Kidney epithelial cell (primary cell): ENCODE measurements at regions not wholly inside any gene's neighbourhood (a gene's known extent, or its start where the extent isn't known, plus 50 kb on each side); places are given as distances from the start of the nearest gene placed in this dataset.

Experiments used
- DNase-seq: peaks from one replicate; pipeline ENCODE4 v3.0.0-alpha.2; 2010; ENCODE audit warnings: low read depth
- H3K27me3 ChIP-seq: 2 replicates; pipeline ENCODE4 v1.6.0; 2011; ENCODE audit warnings: low read length; ENCODE audit not compliant: control insufficient read depth, insufficient read depth
- H3K36me3 ChIP-seq: 2 replicates; pipeline ENCODE4 v1.5.1; 2011; ENCODE audit warnings: low read length; ENCODE audit not compliant: control insufficient read depth, insufficient read depth
- H3K4me3 ChIP-seq: 2 replicates; pipeline ENCODE4 v1.5.1; 2011; ENCODE audit warnings: low read depth, mild to moderate bottlenecking, control low read depth, low read length
- CTCF ChIP-seq: IDR thresholded peaks from 2 replicates; pipeline ENCODE4 v1.5.1; 2011; ENCODE audit warnings: mild to moderate bottlenecking, moderate library complexity, low read length, control low read depth, inconsistent platforms; ENCODE audit not compliant: insufficient read depth, poor library complexity, severe bottlenecking

- Histone ChIP-seq H3K27me3 (no peaks in the 10 kb centered on the region), H3K4me3 (no peak overlapping the region), H3K36me3 (no peaks in the 10 kb centered on the region)
- no peak for TF ChIP-seq CTCF
- no peak for DNase-seq
Measured at GRCh38 chr7:121793716-121794115, 79.2 kb upstream of the PTPRZ1 start.

GRCh38 chr7:121777672-121778071 is 95.3 kb upstream of the PTPRZ1 start:
- DNase-seq, result no peak
- no peak for TF ChIP-seq CTCF
- H3K27me3 ChIP-seq, result no peaks in the 10 kb centered on the region
- no peak overlapping the region for H3K4me3 ChIP-seq
- no peaks in the 10 kb centered on the region for H3K36me3 ChIP-seq

GRCh38 chr7:121774563-121774962 is 98.4 kb upstream of the PTPRZ1 start:
- TF ChIP-seq CTCF, result no peak
- Histone ChIP-seq H3K4me3 (no peak overlapping the region), H3K36me3 (no peaks in the 10 kb centered on the region), H3K27me3 (no peaks in the 10 kb centered on the region)
- no peak for DNase-seq

GRCh38 chr7:121766676-121767075 is 106.3 kb upstream of the PTPRZ1 start:
- DNase-seq, result no peak
- Histone ChIP-seq H3K27me3 (no peaks in the 10 kb centered on the region), H3K4me3 (no peak overlapping the region), H3K36me3 (no peaks in the 10 kb centered on the region)
- no peak for TF ChIP-seq CTCF

- no peak for TF ChIP-seq CTCF
- Histone ChIP-seq H3K27me3 (no peaks in the 10 kb centered on the region), H3K4me3 (no peak overlapping the region), H3K36me3 (no peaks in the 10 kb centered on the region)
- DNase-seq, result no peak
Measured at GRCh38 chr7:121761399-121761798, 111.6 kb upstream of the PTPRZ1 start.

GRCh38 chr7:121755818-121756552 is 117.0 kb upstream of the PTPRZ1 start:
- no peaks in the 10 kb centered on the region for H3K27me3 ChIP-seq
- H3K36me3 ChIP-seq, result no peaks in the 10 kb centered on the region
- TF ChIP-seq CTCF, result no peak
- DNase-seq, result no peak
- H3K4me3 ChIP-seq, result no peak overlapping the region
